HCT116 (cell line): ENCODE measurements at regions not wholly inside any gene's neighbourhood (a gene's known extent, or its start where the extent isn't known, plus 50 kb on each side); places are given as distances from the start of the nearest gene placed in this dataset.

Experiments
- POLR2A ChIP-seq: IDR thresholded peaks from 2 replicates; pipeline ENCODE4 v1.7.0; 2011; ENCODE audit warnings: borderline replicate concordance; ENCODE audit not compliant: insufficient read depth, insufficient read length; ENCODE audit errors: extremely low read depth
- POLR2AphosphoS5 ChIP-seq: IDR thresholded peaks from 2 replicates; pipeline ENCODE4 v1.6.1; 2011; ENCODE audit warnings: mild to moderate bottlenecking, low read depth, low read length, moderate library complexity
- TF ChIP-seq, protein P1 (sequence below): IDR thresholded peaks from 2 replicates; pipeline ENCODE4 v1.6.1; 2012
- TF ChIP-seq, protein P2 (sequence below): IDR thresholded peaks from 2 replicates; pipeline ENCODE4 v1.6.1; 2012; ENCODE audit warnings: low read depth
- TF ChIP-seq, protein P3 (sequence below): IDR thresholded peaks from 2 replicates; pipeline ENCODE4 v1.6.1; 2011; ENCODE audit warnings: mild to moderate bottlenecking, low read length, moderate library complexity; ENCODE audit not compliant: insufficient replicate concordance; ENCODE audit errors: extremely low read depth
- TF ChIP-seq, protein P4 (sequence below), 3 experiments: fragments of 200-600 bp in 1 of 3; sonication (generic) in 1 of 3; IDR thresholded peaks in 2 of 3; conservative IDR thresholded peaks in 1 of 3; 2 replicates each; pipeline ENCODE4 v1.5.1; 2012 to 2017; ENCODE audit warnings: low read depth in 2 of 3, low read length in 2 of 3, antibody characterized with exemption in 1 of 3, borderline replicate concordance in 1 of 3, control low read depth in 1 of 3, mild to moderate bottlenecking in 1 of 3, mixed read lengths in 1 of 3, mixed run types in 1 of 3, moderate library complexity in 1 of 3; ENCODE audit not compliant: insufficient read depth in 1 of 3

DNA sequence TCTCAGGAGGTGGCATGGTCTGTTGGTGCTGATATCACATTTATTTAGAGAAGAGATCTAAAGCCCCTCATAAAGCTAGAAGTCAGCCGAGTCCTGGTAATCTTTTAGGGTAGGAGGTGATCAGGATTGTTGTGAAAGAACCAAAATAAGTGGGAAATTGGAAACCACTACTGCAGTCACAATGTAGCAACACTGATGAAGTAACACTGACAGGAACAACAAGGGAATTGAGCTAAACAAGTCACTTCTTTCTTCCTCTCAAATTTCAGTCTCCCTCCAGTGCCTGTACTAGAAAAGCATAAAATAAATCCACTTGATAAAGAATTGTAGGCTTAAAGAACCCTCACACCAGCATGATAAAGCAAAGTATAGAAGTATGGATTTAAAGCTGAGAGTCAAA is 1509.0 kb downstream of the GRIK2 start:
- TF ChIP-seq, protein P1, sequence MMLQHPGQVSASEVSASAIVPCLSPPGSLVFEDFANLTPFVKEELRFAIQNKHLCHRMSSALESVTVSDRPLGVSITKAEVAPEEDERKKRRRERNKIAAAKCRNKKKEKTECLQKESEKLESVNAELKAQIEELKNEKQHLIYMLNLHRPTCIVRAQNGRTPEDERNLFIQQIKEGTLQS: no peak
- no peak for TF ChIP-seq POLR2AphosphoS5
- TF ChIP-seq, protein P2, sequence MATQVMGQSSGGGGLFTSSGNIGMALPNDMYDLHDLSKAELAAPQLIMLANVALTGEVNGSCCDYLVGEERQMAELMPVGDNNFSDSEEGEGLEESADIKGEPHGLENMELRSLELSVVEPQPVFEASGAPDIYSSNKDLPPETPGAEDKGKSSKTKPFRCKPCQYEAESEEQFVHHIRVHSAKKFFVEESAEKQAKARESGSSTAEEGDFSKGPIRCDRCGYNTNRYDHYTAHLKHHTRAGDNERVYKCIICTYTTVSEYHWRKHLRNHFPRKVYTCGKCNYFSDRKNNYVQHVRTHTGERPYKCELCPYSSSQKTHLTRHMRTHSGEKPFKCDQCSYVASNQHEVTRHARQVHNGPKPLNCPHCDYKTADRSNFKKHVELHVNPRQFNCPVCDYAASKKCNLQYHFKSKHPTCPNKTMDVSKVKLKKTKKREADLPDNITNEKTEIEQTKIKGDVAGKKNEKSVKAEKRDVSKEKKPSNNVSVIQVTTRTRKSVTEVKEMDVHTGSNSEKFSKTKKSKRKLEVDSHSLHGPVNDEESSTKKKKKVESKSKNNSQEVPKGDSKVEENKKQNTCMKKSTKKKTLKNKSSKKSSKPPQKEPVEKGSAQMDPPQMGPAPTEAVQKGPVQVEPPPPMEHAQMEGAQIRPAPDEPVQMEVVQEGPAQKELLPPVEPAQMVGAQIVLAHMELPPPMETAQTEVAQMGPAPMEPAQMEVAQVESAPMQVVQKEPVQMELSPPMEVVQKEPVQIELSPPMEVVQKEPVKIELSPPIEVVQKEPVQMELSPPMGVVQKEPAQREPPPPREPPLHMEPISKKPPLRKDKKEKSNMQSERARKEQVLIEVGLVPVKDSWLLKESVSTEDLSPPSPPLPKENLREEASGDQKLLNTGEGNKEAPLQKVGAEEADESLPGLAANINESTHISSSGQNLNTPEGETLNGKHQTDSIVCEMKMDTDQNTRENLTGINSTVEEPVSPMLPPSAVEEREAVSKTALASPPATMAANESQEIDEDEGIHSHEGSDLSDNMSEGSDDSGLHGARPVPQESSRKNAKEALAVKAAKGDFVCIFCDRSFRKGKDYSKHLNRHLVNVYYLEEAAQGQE: no peak
- TF ChIP-seq, protein P3, sequence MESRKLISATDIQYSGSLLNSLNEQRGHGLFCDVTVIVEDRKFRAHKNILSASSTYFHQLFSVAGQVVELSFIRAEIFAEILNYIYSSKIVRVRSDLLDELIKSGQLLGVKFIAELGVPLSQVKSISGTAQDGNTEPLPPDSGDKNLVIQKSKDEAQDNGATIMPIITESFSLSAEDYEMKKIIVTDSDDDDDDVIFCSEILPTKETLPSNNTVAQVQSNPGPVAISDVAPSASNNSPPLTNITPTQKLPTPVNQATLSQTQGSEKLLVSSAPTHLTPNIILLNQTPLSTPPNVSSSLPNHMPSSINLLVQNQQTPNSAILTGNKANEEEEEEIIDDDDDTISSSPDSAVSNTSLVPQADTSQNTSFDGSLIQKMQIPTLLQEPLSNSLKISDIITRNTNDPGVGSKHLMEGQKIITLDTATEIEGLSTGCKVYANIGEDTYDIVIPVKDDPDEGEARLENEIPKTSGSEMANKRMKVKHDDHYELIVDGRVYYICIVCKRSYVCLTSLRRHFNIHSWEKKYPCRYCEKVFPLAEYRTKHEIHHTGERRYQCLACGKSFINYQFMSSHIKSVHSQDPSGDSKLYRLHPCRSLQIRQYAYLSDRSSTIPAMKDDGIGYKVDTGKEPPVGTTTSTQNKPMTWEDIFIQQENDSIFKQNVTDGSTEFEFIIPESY: no peak
- TF ChIP-seq, protein P4, sequence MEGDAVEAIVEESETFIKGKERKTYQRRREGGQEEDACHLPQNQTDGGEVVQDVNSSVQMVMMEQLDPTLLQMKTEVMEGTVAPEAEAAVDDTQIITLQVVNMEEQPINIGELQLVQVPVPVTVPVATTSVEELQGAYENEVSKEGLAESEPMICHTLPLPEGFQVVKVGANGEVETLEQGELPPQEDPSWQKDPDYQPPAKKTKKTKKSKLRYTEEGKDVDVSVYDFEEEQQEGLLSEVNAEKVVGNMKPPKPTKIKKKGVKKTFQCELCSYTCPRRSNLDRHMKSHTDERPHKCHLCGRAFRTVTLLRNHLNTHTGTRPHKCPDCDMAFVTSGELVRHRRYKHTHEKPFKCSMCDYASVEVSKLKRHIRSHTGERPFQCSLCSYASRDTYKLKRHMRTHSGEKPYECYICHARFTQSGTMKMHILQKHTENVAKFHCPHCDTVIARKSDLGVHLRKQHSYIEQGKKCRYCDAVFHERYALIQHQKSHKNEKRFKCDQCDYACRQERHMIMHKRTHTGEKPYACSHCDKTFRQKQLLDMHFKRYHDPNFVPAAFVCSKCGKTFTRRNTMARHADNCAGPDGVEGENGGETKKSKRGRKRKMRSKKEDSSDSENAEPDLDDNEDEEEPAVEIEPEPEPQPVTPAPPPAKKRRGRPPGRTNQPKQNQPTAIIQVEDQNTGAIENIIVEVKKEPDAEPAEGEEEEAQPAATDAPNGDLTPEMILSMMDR (IDR thresholded peaks at IDR 0.05 in 2 of 3, conservative IDR thresholded peaks at IDR 0.05 in 1 of 3; ENCODE audit: borderline replicate concordance in 1 of 3, insufficient read depth in 1 of 3, low read depth in 2 of 3, low read length in 2 of 3): no peak
- no peak for TF ChIP-seq POLR2A
